ENCODE measurements at regions not wholly inside any gene's neighbourhood (a gene's known extent, or its start where the extent isn't known, plus 50 kb on each side); places are given as distances from the start of the nearest gene placed in this dataset.

- TF ChIP-seq EZH2phosphoT487 (conservative IDR thresholded peaks at IDR 0.05; ENCODE audit: low read length) = no peak
- TF ChIP-seq, protein P1, sequence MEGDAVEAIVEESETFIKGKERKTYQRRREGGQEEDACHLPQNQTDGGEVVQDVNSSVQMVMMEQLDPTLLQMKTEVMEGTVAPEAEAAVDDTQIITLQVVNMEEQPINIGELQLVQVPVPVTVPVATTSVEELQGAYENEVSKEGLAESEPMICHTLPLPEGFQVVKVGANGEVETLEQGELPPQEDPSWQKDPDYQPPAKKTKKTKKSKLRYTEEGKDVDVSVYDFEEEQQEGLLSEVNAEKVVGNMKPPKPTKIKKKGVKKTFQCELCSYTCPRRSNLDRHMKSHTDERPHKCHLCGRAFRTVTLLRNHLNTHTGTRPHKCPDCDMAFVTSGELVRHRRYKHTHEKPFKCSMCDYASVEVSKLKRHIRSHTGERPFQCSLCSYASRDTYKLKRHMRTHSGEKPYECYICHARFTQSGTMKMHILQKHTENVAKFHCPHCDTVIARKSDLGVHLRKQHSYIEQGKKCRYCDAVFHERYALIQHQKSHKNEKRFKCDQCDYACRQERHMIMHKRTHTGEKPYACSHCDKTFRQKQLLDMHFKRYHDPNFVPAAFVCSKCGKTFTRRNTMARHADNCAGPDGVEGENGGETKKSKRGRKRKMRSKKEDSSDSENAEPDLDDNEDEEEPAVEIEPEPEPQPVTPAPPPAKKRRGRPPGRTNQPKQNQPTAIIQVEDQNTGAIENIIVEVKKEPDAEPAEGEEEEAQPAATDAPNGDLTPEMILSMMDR (IDR thresholded peaks at IDR 0.05; ENCODE audit: insufficient read depth, low read length, poor library complexity, severe bottlenecking) = no peak
Observed at GRCh38 chr6:50984135-50984534, 165.5 kb downstream of the TFAP2B start.
